Lower leg skin (tissue), 4 donors: ENCODE measurements at regions not wholly inside any gene's neighbourhood (a gene's known extent, or its start where the extent isn't known, plus 50 kb on each side); places are given as distances from the start of the nearest gene placed in this dataset.
A peak's percentile ranks its signal among the peaks of the same experiment; 100 is the strongest.

Experiments used
- DNase-seq, 2 donors: peaks; one replicate each; pipeline ENCODE4 v3.0.0-alpha.2; 2019; ENCODE audit warnings: low spot score in 2 of 2
- H3K4me3 ChIP-seq: fragments of 200-600 bp; sonication (generic); 2 replicates; pipeline ENCODE4 v1.5.1; 2017; ENCODE audit warnings: mild to moderate bottlenecking, low read depth; ENCODE audit not compliant: poor library complexity, severe bottlenecking
- CTCF ChIP-seq, 3 donors: fragments of 450-650 bp; IDR thresholded peaks; one replicate each; pipeline ENCODE4 v1.5.1; 2016; ENCODE audit warnings: antibody characterized with exemption in 3 of 3, mild to moderate bottlenecking in 3 of 3, moderate library complexity in 2 of 3
- POLR2A ChIP-seq, 2 donors: fragments of 450-650 bp; IDR thresholded peaks; one replicate each; pipeline ENCODE4 v1.6.1; 2016 to 2017; ENCODE audit warnings: antibody characterized with exemption in 2 of 2, mild to moderate bottlenecking in 1 of 2, moderate library complexity in 1 of 2
- WGBS, 2 donors: methylation state at CpG; one replicate each; pipeline ENCODE4 v1.1.5; 2018; 5-methylcytosine and 5-hydroxymethylcytosine counted together
- intact Hi-C: fragments of 100-400 bp; cut with DNase I; formaldehyde crosslinking; loops from one replicate; pipeline ENCODE4 v1.15.0; 2023; ENCODE audit warnings: low total_unique reads

- TF ChIP-seq CTCF (IDR thresholded peaks at IDR 0.05) (no peak), POLR2A (IDR thresholded peaks at IDR 0.05) (no peak)
- no peak overlapping the region for H3K4me3 ChIP-seq
- intact Hi-C loops, result no loop called here
- peak in 1 of 2 donors; percentile 39 for DNase-seq
- WGBS, 2 donors, result 81 to 83% methylated on average over 8 to 10 of the region's 10 CpGs
These were observed 144.5 kb downstream of the TMEM132E start for GRCh38 chr17:34723875-34724274.

- WGBS, 2 donors, result 57 to 72% methylated on average over 6 of the region's 6 CpGs
- no peak for DNase-seq
- TF ChIP-seq CTCF (IDR thresholded peaks at IDR 0.05), result no peak
- no peak for TF ChIP-seq POLR2A (IDR thresholded peaks at IDR 0.05)
- H3K4me3 ChIP-seq, result no peak overlapping the region
- intact Hi-C loops, result no loop called here
These were observed 141.9 kb downstream of the TMEM132E start for GRCh38 chr17:34721326-34721725.

GRCh38 chr17:34720760-34721159, 141.4 kb downstream of the TMEM132E start:
- no peak overlapping the region for H3K4me3 ChIP-seq
- no peak for DNase-seq
- TF ChIP-seq POLR2A (IDR thresholded peaks at IDR 0.05), result no peak
- no peak for TF ChIP-seq CTCF (IDR thresholded peaks at IDR 0.05)
- intact Hi-C loops, result no loop called here

GRCh38 chr17:34719569-34719968, 140.2 kb downstream of the TMEM132E start:
- H3K4me3 ChIP-seq, result no peak overlapping the region
- intact Hi-C loops, result no loop called here
- WGBS, 2 donors, result 79 to 80% methylated on average over 11 of the region's 11 CpGs
- TF ChIP-seq POLR2A (IDR thresholded peaks at IDR 0.05), result no peak
- DNase-seq, result no peak

- TF ChIP-seq CTCF (IDR thresholded peaks at IDR 0.05), result no peak
- no peak for TF ChIP-seq POLR2A (IDR thresholded peaks at IDR 0.05)
- DNase-seq, result no peak
- H3K4me3 ChIP-seq, result no peak overlapping the region
- 60 to 77% methylated on average over 3 of the region's 3 CpGs for WGBS, 2 donors
- intact Hi-C loops, result no loop called here
These were observed 137.7 kb downstream of the TMEM132E start for GRCh38 chr17:34717092-34717491.

GRCh38 chr17:34716291-34716690, 136.9 kb downstream of the TMEM132E start:
- DNase-seq, result peak in 1 of 2 donors; percentile 61
- H3K4me3 ChIP-seq, result no peak overlapping the region
- 69 to 84% methylated on average over 3 of the region's 3 CpGs for WGBS, 2 donors
- intact Hi-C loops, result no loop called here
- TF ChIP-seq POLR2A (IDR thresholded peaks at IDR 0.05) (no peak), CTCF (IDR thresholded peaks at IDR 0.05) (no peak)
